GM18520 (cell line): ENCODE measurements at regions not wholly inside any gene's neighbourhood (a gene's known extent, or its start where the extent isn't known, plus 50 kb on each side); places are given as distances from the start of the nearest gene placed in this dataset.

ENCODE experiments used
- ATAC-seq: cut with Tn5 transposase; IDR thresholded peaks from one replicate; pipeline ENCODE4 v1.9.1; 2021; ENCODE audit not compliant: unreplicated experiment

GRCh38 chr9:105860516-105860915 lies 166.2 kb downstream of the TMEM38B start:
- ATAC-seq = no peak

DNA sequence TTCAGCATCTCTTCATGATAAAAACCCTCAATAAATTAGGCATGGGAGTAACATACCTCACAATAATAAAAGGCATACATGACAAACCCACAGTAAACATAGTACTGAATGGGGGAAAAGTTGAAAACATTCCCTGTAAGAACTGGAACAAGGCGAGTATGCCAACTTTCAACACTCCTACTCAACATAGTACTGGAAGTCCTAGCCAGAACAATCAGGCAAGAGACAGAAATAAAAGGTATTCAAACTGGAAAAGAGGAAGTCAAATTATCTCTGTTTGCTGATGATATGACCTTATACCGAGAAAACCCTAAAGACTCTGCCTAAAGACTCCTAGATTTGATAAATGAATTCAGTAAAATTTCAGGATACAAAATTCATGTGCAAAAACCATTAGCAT lies 167.6 kb downstream of the TMEM38B start:
- no peak for ATAC-seq

DNA sequence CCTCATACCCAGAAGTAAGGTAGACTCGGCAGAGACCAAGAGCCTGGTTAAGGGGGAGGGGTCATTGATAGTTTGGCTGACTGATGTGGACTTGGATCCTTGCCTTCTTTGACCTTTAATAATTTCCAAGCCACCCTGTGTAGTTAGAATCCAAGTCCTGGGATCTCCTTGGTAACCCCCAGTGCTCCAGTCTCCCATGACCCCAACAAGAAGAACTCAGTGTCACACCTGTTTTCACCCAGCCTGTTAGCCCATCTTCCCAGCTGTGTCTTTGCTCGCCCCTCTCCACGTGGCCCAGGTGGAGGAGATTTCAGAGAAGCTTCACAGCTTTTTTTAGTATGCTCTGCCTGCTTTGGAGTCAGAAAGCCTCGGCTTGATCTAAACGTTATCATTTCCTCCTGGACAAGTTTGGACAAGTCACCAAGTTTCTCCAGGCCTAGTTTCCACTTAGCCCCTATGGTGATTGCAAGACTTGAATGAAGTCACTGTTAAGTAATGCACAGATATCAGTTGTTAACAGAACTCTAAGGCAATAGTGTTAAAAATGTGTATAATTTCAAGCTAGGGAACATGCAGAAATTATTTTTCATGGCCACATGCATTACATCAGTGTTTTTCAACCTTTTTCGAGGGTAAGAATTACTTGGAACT lies 170.0 kb downstream of the TMEM38B start:
- no peak for ATAC-seq

DNA sequence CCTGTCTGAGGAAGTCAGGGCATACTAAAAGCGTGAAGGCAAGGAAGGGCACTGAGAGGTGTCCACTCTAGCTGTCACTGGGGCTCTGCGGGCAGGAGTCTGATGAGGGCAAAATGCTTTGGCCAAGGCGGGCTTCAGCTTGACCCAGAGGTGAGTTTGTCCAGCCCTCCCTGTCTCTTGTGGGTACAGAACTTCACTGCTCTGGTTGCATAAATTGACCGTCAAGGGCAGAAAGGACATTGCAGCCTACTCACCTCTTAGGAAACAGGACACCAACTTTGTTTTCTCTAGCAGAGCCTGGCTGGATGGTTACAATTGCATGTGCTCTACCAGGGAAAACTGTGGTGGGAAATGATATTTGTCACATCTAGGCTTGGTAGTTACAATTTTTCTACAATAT lies 170.9 kb downstream of the TMEM38B start:
- ATAC-seq = no peak

GRCh38 chr9:105871540-105871939 lies 177.2 kb downstream of the TMEM38B start:
- no peak for ATAC-seq

GRCh38 chr9:105873801-105874200 lies 179.5 kb downstream of the TMEM38B start:
- ATAC-seq = no peak

DNA sequence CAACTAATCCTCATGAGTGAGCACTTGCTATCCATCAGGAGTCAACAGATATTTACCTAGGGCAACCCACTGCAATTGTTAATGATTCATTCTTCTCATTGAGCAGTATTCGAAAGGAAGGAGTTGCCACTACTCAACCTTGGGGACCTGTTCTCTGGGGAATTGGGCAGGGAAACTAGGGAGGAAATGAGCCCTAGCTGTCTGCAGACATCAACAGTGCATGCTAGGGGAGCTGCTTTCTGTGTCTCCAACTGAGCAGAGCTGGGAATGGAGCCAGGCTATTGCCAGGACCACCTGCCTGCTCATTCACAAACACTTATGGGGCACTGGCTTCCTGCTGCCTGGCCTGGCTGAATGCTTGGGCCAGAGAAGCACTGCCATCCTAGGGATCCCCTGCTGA lies 183.4 kb downstream of the TMEM38B start:
- no peak for ATAC-seq

DNA sequence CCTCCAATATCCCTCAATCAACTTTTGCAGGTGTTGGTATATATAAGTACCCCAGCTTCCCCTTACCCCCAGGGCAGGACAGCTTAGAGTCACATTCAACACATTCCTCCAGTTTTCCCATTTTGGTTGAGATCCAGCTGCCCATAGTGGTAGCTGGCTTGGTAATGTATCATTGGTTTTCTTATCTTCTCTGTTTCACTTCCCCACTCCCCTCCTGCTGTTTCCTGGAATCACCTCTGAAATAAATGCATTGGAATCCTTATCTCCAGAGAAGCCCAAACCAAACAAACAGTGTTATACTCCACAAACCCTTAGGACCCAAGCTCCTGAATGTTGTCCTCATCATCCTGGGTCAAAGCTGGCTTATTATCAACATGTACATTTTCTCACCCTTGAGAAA lies 184.8 kb downstream of the TMEM38B start:
- no peak for ATAC-seq

GRCh38 chr9:105880517-105880916 lies 186.2 kb downstream of the TMEM38B start:
- ATAC-seq = no peak

DNA sequence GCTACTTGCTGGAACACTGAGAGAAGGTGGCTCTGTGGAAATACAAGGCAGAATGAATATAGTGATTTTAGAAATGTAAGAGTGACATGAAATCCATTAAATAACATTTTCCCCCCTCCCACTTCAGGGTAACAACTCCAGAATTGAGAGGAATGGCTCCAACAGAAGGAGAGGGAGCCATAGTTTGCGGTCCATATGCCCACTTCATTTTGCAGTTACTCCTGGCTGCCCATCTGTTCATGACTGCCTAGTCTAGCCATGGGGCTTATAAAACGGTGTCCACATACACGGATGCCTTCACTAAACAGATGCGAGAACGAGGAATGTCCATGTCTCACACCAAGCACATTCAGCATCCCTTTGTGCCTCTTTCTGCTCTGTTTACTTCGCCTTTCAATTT lies 186.7 kb downstream of the TMEM38B start:
- ATAC-seq = no peak

GRCh38 chr9:105881654-105882349 lies 187.5 kb downstream of the TMEM38B start:
- peak; percentile 53 for ATAC-seq

- ATAC-seq = peak; percentile 79
These were observed 189.5 kb downstream of the TMEM38B start for GRCh38 chr9:105883847-105884246.

DNA sequence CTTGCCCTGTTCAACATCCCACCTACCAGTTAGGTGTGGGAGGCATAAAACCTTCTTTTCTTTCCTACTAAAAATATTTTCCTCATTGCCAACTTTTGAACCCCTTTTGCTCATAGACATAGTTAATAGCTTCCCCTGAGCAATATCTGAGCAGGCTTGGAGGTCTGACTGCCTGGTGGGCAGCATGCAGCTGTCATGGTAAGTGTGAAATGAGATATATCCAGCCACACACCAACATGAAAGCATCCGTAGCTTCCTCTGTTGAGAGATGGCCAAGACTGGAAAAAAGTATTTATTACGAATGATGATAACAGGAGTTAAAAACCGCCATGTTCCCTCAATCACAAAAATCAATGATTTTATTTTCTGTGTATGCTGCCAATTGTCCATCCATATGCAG lies 190.1 kb downstream of the TMEM38B start:
- no peak for ATAC-seq

DNA sequence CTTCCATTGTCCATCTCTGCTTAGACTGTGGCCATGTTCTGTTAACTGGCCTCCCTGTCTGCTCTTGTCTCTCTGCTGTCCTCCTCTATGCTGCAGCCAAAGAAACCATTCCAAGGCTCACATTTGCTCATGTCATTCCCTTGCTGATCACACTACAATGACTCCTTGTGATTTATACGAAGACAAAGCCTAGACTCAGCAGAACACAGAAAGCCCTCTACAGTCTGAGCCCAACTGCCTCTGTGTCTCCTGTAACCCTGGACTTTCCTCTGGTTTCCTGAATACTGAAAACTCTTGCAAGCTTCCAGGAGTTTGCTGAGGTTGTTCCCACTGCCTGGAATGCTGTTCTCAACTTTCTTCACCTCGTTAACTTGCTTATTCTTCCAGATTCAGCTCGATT lies 191.8 kb downstream of the TMEM38B start:
- ATAC-seq = no peak

DNA sequence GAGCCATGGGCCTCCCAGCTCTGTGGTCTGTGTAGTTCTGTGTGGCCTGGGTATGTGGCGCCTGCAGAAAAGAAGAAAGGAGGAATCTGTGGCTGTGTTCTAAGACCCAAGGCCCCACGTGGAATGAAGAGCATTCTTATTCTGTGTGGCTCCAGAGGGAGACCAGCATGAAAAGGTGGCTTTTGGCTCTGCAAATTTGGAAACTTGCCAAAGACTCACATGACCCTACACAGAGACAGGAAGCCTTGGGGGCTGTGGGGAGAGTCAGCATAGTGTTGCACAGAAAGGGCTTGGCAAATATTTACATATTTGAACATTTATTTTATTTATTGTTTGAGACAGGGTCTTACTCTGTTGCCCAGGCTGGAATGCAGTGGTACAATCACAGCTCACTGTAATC lies 193.3 kb downstream of the TMEM38B start:
- no peak for ATAC-seq

DNA sequence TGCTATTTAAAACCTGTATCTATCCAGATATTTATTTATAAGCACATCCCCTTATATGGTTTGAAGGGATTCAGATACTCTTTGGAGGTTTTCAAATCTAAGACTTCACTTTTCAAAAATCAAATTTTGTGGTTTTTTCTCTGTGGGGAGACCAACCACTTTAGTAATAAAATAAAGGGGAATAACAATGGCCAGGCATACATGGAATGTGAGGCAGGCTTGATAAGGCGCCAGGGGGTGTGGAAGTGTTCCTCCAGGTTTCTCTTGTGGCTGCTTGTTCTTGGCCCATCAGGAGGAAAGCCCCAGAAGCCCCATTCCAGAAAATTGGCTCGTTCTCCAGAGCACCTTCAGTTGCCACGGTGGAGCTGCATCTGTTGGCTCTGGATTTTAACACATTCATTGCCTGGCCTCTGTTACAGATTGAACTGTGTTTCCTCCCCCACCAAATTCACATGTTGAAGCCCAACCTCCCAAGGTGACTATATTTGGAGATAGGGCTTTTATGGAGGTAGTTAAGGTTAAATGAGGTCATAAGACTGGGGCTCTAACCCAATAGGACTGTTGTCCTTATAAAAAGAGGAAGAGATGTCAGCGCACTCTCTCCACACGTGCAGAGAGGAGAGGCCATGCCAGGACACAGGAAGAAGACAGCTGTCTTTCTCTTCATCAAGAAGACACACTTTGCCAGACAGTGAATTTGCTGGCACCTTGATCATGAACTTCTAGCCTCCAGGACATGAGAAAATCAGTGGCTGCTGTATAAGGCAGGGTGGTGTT lies 195.9 kb downstream of the TMEM38B start:
- ATAC-seq = no peak

- ATAC-seq = no peak
These were observed 205.8 kb downstream of the TMEM38B start for GRCh38 chr9:105900123-105900522.

DNA sequence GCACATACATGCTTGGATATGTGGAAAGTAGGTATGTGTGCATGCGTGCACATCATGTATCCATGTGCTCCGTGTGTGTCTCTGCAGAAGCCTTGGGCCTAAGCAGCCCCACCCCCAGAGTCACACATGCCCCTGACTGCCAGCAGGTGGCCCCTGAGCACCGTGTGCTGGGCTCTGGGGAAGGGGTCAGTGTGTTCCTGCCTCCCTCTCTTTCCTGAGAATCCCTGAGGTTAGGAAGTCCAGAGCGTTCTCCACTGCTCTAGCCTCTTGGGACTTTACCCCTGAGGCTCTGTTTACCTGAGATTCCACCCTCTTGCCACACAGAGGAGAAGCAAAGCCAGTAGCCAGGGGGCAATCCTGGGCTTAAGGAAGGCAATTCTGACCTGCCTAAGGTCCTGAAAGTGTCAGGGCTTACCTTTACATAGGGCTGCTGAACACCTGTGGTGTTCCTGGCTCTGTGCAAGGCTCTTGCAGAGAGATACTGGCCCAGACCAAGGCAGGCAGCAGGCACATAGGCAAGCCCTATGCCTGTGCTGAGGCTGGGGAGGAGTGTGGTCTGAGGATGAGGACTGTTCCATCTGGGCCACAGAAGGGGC lies 207.3 kb downstream of the TMEM38B start:
- peak; percentile 55 for ATAC-seq

GRCh38 chr9:105908069-105908468 lies 213.7 kb downstream of the TMEM38B start:
- ATAC-seq = no peak

DNA sequence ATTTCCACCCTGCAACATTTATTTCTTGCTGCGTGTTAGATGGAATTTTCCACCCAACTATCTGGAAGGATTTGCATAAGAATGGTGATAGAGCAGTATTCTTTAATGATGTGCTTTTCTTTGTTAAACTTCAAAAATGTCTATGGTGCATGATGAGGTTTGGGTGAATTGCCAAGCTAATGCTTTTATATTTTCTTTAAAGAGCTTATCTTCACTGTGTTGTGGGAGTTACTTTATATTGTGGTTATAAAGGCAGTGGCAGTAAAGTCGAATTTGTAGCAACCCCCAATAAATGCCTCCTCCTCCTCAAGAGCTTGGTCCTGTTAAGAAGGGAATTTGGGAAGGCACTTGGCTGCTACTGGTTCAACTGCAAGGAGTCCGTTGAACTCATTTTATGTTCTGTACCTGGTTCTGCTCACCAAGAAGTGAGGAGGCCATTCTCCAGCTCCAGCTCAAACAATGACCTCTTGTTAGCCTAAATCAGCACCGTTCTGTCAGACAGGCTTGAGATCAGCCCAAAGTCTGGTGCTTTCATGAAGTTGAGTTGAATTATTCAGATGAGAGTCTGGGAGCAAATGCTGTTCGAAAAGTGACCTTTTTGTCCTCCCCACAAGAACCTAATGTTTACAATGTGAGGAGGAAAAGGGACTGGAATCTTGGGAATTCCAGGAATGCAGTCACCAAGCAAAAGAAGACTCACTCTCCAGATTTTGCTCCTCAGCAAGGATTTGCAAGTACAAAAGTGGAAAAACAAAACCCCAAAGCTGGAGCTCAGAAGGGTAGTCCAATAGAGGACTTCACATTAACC lies 217.0 kb downstream of the TMEM38B start:
- no peak for ATAC-seq
